IMR-90 (cell line): ENCODE measurements at regions not wholly inside any gene's neighbourhood (a gene's known extent, or its start where the extent isn't known, plus 50 kb on each side); places are given as distances from the start of the nearest gene placed in this dataset.

Source experiments
- ATAC-seq: fragments of 200-7000 bp; cut with Tn5 transposase; 2 replicates; pipeline ENCODE4 v1.9.1; 2020; ENCODE audit warnings: low read depth, mild to moderate bottlenecking, moderate library complexity
- BruUV-seq: library from RNA; stranded (reverse); fragments of 400-500 nt; replicated peaks from 2 replicates; lab custom pipeline; 2021; lab: Mats Ljungman, UMichigan
- CTCF ChIA-PET: fragments of 300-600 bp; formaldehyde crosslinking; extraction: SDS; loops from one replicate; lab custom pipeline; 2021; ENCODE audit warnings: antibody characterized with exemption; lab: Yijun Ruan, JAX
- POLR2A ChIA-PET: fragments of 300-600 bp; sonication (Branson Sonifier 250); formaldehyde crosslinking; loops from one replicate; lab custom pipeline; 2022; ENCODE audit warnings: antibody characterized with exemption; ENCODE audit not compliant: unreplicated experiment; lab: Charles Lee
- DNase-seq: peaks from one replicate; pipeline ENCODE4 v3.0.0; 2013
- H2AFZ ChIP-seq: replicated peaks from 2 replicates; pipeline ENCODE3; 2013; ENCODE audit warnings: low read length, mild to moderate bottlenecking; ENCODE audit not compliant: poor library complexity
- H2AK5ac ChIP-seq: 2 replicates; pipeline ENCODE4 v1.6.1; 2013; ENCODE audit warnings: low read depth, low read length, inconsistent platforms
- H2AK9ac ChIP-seq: replicated peaks from 2 replicates; pipeline ENCODE3; 2013; ENCODE audit warnings: mild to moderate bottlenecking, low read depth, low read length, moderate library complexity; ENCODE audit not compliant: poor library complexity
- H2BK120ac ChIP-seq: 2 replicates; pipeline ENCODE4 v1.6.1; 2013; ENCODE audit warnings: low read depth, low read length, inconsistent platforms
- H2BK15ac ChIP-seq: 3 replicates; pipeline ENCODE4 v1.6.1; 2013; ENCODE audit warnings: low read depth, low read length, inconsistent platforms
- H2BK20ac ChIP-seq: 2 replicates; pipeline ENCODE4 v1.6.1; 2013; ENCODE audit warnings: low read depth, mild to moderate bottlenecking, inconsistent platforms, low read length, moderate library complexity
- H2BK5ac ChIP-seq: 2 replicates; pipeline ENCODE4 v1.6.1; 2013; ENCODE audit warnings: mild to moderate bottlenecking, low read depth, low read length, inconsistent platforms; ENCODE audit not compliant: poor library complexity, severe bottlenecking
- H3K14ac ChIP-seq: replicated peaks from 2 replicates; pipeline ENCODE4 v1.6.1; 2013; ENCODE audit warnings: low read depth, low read length, inconsistent platforms
- H3K18ac ChIP-seq: 2 replicates; pipeline ENCODE4 v1.6.1; 2013; ENCODE audit warnings: low read depth, low read length, control low read depth
- H3K23ac ChIP-seq: 2 replicates; pipeline ENCODE4 v1.6.1; 2013; ENCODE audit warnings: low read depth, low read length, inconsistent platforms
- H3K27ac ChIP-seq: 2 replicates; pipeline ENCODE4 v1.5.1; 2013; ENCODE audit warnings: mild to moderate bottlenecking, control low read depth, low read length; ENCODE audit not compliant: insufficient read depth
- H3K27me3 ChIP-seq: 2 replicates; pipeline ENCODE4 v1.6.1; 2013; ENCODE audit warnings: low read length; ENCODE audit not compliant: control insufficient read depth, insufficient read depth
- H3K36me3 ChIP-seq: 2 replicates; pipeline ENCODE4 v1.6.1; 2013; ENCODE audit warnings: low read length, mixed read lengths; ENCODE audit not compliant: control insufficient read depth, insufficient read depth
- H3K4ac ChIP-seq: 2 replicates; pipeline ENCODE4 v1.6.1; 2013; ENCODE audit warnings: low read depth, low read length, inconsistent platforms
- H3K4me1 ChIP-seq: 2 replicates; pipeline ENCODE4 v1.6.1; 2013; ENCODE audit warnings: low read length, mixed read lengths; ENCODE audit not compliant: control insufficient read depth, insufficient read depth
- H3K4me2 ChIP-seq: 2 replicates; pipeline ENCODE4 v1.6.1; 2013; ENCODE audit warnings: low read depth, mild to moderate bottlenecking, control low read depth, low read length, moderate library complexity
- H3K4me3 ChIP-seq: 2 replicates; pipeline ENCODE4 v1.5.1; 2013; ENCODE audit warnings: low read depth, mild to moderate bottlenecking, control low read depth, low read length, moderate library complexity; ENCODE audit not compliant: insufficient read depth
- H3K56ac ChIP-seq: 2 replicates; pipeline ENCODE4 v1.6.1; 2013; ENCODE audit warnings: low read length, inconsistent platforms; ENCODE audit not compliant: insufficient read depth; ENCODE audit errors: extremely low read depth
- H3K79me1 ChIP-seq, 2 experiments: 2 replicates each; pipeline ENCODE4 v1.6.1; 2013; ENCODE audit warnings: low read length in 2 of 2, inconsistent platforms in 1 of 2, low read depth in 1 of 2
- H3K9ac ChIP-seq: 2 replicates; pipeline ENCODE4 v1.6.1; 2013; ENCODE audit warnings: low read depth, low read length, control low read depth
- H3K9me1 ChIP-seq: 2 replicates; pipeline ENCODE4 v1.6.1; 2013; ENCODE audit warnings: low read length, inconsistent platforms; ENCODE audit not compliant: insufficient read depth
- H3K9me3 ChIP-seq: 2 replicates; pipeline ENCODE4 v1.6.1; 2013; ENCODE audit warnings: low read length; ENCODE audit not compliant: control insufficient read depth, insufficient read depth
- H4K20me1 ChIP-seq: 2 replicates; pipeline ENCODE4 v1.6.1; 2013; ENCODE audit warnings: low read length, inconsistent platforms; ENCODE audit not compliant: insufficient read depth
- H4K5ac ChIP-seq: 2 replicates; pipeline ENCODE4 v1.6.1; 2013; ENCODE audit warnings: mild to moderate bottlenecking, low read depth, low read length, control low read depth
- H4K8ac ChIP-seq, 2 experiments: 2 replicates each; pipeline ENCODE4 v1.6.1; 2013; ENCODE audit warnings: low read depth in 2 of 2, low read length in 2 of 2, control low read depth in 1 of 2, inconsistent platforms in 1 of 2
- H4K91ac ChIP-seq: 2 replicates; pipeline ENCODE4 v1.6.1; 2013; ENCODE audit warnings: low read depth, low read length, inconsistent platforms; ENCODE audit not compliant: insufficient read depth
- CEBPB ChIP-seq: IDR thresholded peaks from 2 replicates; pipeline ENCODE4 v1.6.1; 2012; ENCODE audit warnings: low read depth, low read length, improper control_type of control experiment
- MAZ ChIP-seq: IDR thresholded peaks from 2 replicates; pipeline ENCODE4 v1.6.1; 2012; ENCODE audit warnings: low read depth, mild to moderate bottlenecking, low read length, improper control_type of control experiment, moderate library complexity, borderline replicate concordance
- WGBS, 2 experiments: methylation state at CpG; one replicate each; pipeline versions ENCODE4 v1.1.5 to v1.1.7; 2013; ENCODE audit warnings: missing lambda C conversion rate in 2 of 2; ENCODE audit not compliant: insufficient read length in 1 of 2; ENCODE audit errors: extremely low coverage in 2 of 2; 5-methylcytosine and 5-hydroxymethylcytosine counted together
- dilution Hi-C: fragments of 300-500 bp; cut with HindIII; formaldehyde crosslinking; loops from one replicate; pipeline ENCODE4 v1.14.3; 2018; ENCODE audit warnings: low sequenced_read_pairs; ENCODE audit not compliant: unreplicated experiment
- in situ Hi-C: fragments of 300-500 bp; cut with MboI; formaldehyde crosslinking; loops from 3 replicates; pipeline ENCODE4 v1.14.3; 2019; ENCODE audit warnings: low sequenced_read_pairs, inconsistent platforms, mixed read lengths
- intact Hi-C: fragments of 100-400 bp; cut with micrococcal nuclease; formaldehyde crosslinking; loops from 2 replicates; pipeline ENCODE4 v1.10.0; 2022
- TF ChIP-seq, protein P1 (sequence below): fragments of 150-350 bp; IDR thresholded peaks from 2 replicates; pipeline ENCODE4 v1.6.1; 2016; ENCODE audit warnings: low read depth, mild to moderate bottlenecking, low read length, moderate library complexity, borderline replicate concordance

DNA sequence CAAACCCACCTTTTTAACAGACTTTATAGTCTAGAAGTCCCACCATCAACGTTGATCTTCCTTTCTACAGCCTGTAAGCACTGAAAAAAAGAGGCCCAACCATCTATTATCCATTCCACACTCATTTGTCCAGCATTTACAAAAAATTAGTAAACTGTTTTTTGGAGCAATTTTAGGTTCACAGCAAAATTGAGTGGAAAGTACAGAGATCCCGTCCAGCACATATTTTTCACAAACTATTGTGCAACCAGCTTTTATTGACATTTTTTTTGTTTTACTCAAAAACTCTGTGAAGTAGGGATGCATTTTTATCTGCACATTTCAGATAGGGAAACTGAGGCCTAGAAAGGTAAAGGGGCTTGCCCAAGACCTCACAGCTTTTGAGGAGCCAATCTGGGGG lies 68.6 kb downstream of the TNP1 start:
- Histone ChIP-seq H3K4me3 (no peak overlapping the region), H4K8ac (peak overlapping the region in 1 of 2 experiments; percentile 67; a peak in 1 of 4 replicates), H3K4me1 (peaks cover 8% of the 10 kb centered on the region; the same call in 1 of the 2 replicates), H3K14ac (no peak overlapping the region), H2BK5ac (no peak overlapping the region), H2BK120ac (no peak overlapping the region), H3K9me3 (no peaks in the 10 kb centered on the region), H2BK20ac (0 out of 2 replicates have a peak overlapping the region, but pooled peaks have one; percentile 53), H3K27me3 (no peaks in the 10 kb centered on the region; the same call in 1 of the 2 replicates), H3K27ac (no peak overlapping the region), H3K79me1 (no peaks in the 10 kb centered on the region), H3K36me3 (no peaks in the 10 kb centered on the region), H3K23ac (no peak overlapping the region), H3K4me2 (no peak overlapping the region), H2AK9ac (no peak overlapping the region), H3K9me1 (no peaks in the 10 kb centered on the region), H3K9ac (no peak overlapping the region), H3K4ac (no peak overlapping the region), H4K91ac (no peak overlapping the region), H3K18ac (no peak overlapping the region), H2BK15ac (no peak overlapping the region), H4K5ac (no peak overlapping the region; the same call in 1 of the 2 replicates), H3K56ac (no peak overlapping the region), H4K20me1 (no peaks in the 10 kb centered on the region), H2AFZ (no peak overlapping the region), H2AK5ac (no peak overlapping the region)
- 0% methylated on average over 1 of the region's 2 CpGs; no CpG with 5 or more reads in 1 of the 2 experiments for WGBS, 2 experiments
- DNase-seq (no peak), ATAC-seq (no peak)
- CTCF ChIA-PET = no interaction called here
- intact Hi-C loops (no loop called here), in situ Hi-C loops (no loop called here), dilution Hi-C loops (no loop called here)
- TF ChIP-seq MAZ (no peak), CEBPB (peak; percentile 72)
- TF ChIP-seq, protein P1, sequence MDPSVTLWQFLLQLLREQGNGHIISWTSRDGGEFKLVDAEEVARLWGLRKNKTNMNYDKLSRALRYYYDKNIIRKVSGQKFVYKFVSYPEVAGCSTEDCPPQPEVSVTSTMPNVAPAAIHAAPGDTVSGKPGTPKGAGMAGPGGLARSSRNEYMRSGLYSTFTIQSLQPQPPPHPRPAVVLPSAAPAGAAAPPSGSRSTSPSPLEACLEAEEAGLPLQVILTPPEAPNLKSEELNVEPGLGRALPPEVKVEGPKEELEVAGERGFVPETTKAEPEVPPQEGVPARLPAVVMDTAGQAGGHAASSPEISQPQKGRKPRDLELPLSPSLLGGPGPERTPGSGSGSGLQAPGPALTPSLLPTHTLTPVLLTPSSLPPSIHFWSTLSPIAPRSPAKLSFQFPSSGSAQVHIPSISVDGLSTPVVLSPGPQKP = no peak
- POLR2A ChIA-PET = no interaction called here
- no TSS peak for BruUV-seq
